H9 (cell line): ENCODE measurements at regions not wholly inside any gene's neighbourhood (a gene's known extent, or its start where the extent isn't known, plus 50 kb on each side); places are given as distances from the start of the nearest gene placed in this dataset.
A peak's percentile ranks its signal among the peaks of the same experiment; 100 is the strongest.

ENCODE experiments used
- DNase-seq: peaks from one replicate; pipeline ENCODE4 v3.0.0-alpha.2; 2017
- H2AFZ ChIP-seq: one replicate; pipeline ENCODE4 v1.6.1; 2013; ENCODE audit warnings: mild to moderate bottlenecking, low read length, control low read depth, moderate library complexity
- H2AK5ac ChIP-seq: 2 replicates; pipeline ENCODE4 v1.6.1; 2013; ENCODE audit warnings: low read length, control low read depth, mixed read lengths; ENCODE audit not compliant: insufficient read length
- H2BK120ac ChIP-seq: one replicate; pipeline ENCODE4 v1.6.1; 2013; ENCODE audit warnings: low read depth, mild to moderate bottlenecking, low read length, control low read depth, inconsistent platforms; ENCODE audit not compliant: poor library complexity, severe bottlenecking
- H2BK12ac ChIP-seq: 2 replicates; pipeline ENCODE4 v1.6.1; 2013; ENCODE audit warnings: low read length, control low read depth, mixed read lengths, low read depth; ENCODE audit not compliant: insufficient read length
- H2BK15ac ChIP-seq: 2 replicates; pipeline ENCODE4 v1.6.1; 2013; ENCODE audit warnings: low read depth, low read length, control low read depth
- H2BK20ac ChIP-seq: one replicate; pipeline ENCODE4 v1.6.1; 2013; ENCODE audit warnings: low read depth, mild to moderate bottlenecking, low read length, control low read depth, inconsistent platforms; ENCODE audit not compliant: poor library complexity, severe bottlenecking
- H2BK5ac ChIP-seq: 2 replicates; pipeline ENCODE4 v1.6.1; 2013; ENCODE audit warnings: low read length, control low read depth, mixed read lengths; ENCODE audit not compliant: insufficient read length
- H3K14ac ChIP-seq: 2 replicates; pipeline ENCODE4 v1.6.1; 2013; ENCODE audit warnings: low read length, control low read depth; ENCODE audit not compliant: insufficient read depth
- H3K18ac ChIP-seq: 2 replicates; pipeline ENCODE4 v1.6.1; 2013; ENCODE audit warnings: low read depth, mild to moderate bottlenecking, mixed read lengths, low read length, control low read depth; ENCODE audit not compliant: insufficient read length
- H3K23ac ChIP-seq: 2 replicates; pipeline ENCODE4 v1.6.1; 2013; ENCODE audit warnings: low read length, control low read depth, mixed read lengths, low read depth; ENCODE audit not compliant: insufficient read length
- H3K23me2 ChIP-seq: 2 replicates; pipeline ENCODE4 v1.6.1; 2013; ENCODE audit warnings: low read depth, mild to moderate bottlenecking, mixed read lengths, low read length, control low read depth; ENCODE audit not compliant: insufficient read length, poor library complexity, severe bottlenecking
- H3K27ac ChIP-seq: 2 replicates; pipeline ENCODE4 v1.5.1; 2013; ENCODE audit warnings: low read length, control low read depth, mixed read lengths, low read depth; ENCODE audit not compliant: insufficient read length
- H3K27me3 ChIP-seq: 2 replicates; pipeline ENCODE4 v1.6.1; 2013; ENCODE audit warnings: low read length, control low read depth, inconsistent platforms; ENCODE audit not compliant: insufficient read depth
- H3K4ac ChIP-seq: 2 replicates; pipeline ENCODE4 v1.6.1; 2013; ENCODE audit warnings: low read depth, mild to moderate bottlenecking, control low read depth, inconsistent platforms, low read length, moderate library complexity
- H3K4me1 ChIP-seq: 2 replicates; pipeline ENCODE4 v1.6.1; 2013; ENCODE audit warnings: low read length, control low read depth, inconsistent platforms; ENCODE audit not compliant: insufficient read depth
- H3K4me2 ChIP-seq: 2 replicates; pipeline ENCODE4 v1.6.1; 2013; ENCODE audit warnings: low read length, control low read depth, mixed read lengths; ENCODE audit not compliant: insufficient read length, insufficient read depth
- H3K56ac ChIP-seq: 2 replicates; pipeline ENCODE4 v1.6.1; 2013; ENCODE audit warnings: low read depth, mild to moderate bottlenecking, mixed read lengths, low read length, control low read depth; ENCODE audit not compliant: insufficient read length
- H3K79me1 ChIP-seq: 2 replicates; pipeline ENCODE4 v1.6.1; 2013; ENCODE audit warnings: low read depth, mild to moderate bottlenecking, moderate library complexity, low read length, control low read depth, inconsistent platforms; ENCODE audit not compliant: insufficient read depth, poor library complexity, severe bottlenecking
- H3K79me2 ChIP-seq: 2 replicates; pipeline ENCODE4 v1.6.1; 2013; ENCODE audit warnings: low read length, control low read depth, inconsistent platforms; ENCODE audit not compliant: insufficient read depth
- H3K9ac ChIP-seq: 2 replicates; pipeline ENCODE4 v1.6.1; 2013; ENCODE audit warnings: low read length, control low read depth, mixed read lengths; ENCODE audit not compliant: insufficient read length; ENCODE audit errors: extremely low read depth
- H3K9me3 ChIP-seq: one replicate; pipeline ENCODE4 v1.6.1; 2013; ENCODE audit warnings: low read depth, low read length, inconsistent platforms; ENCODE audit not compliant: control insufficient read depth
- H3T11ph ChIP-seq: one replicate; pipeline ENCODE4 v1.6.1; 2013; ENCODE audit warnings: mild to moderate bottlenecking, low read length, control low read depth, inconsistent platforms
- H4K20me1 ChIP-seq: one replicate; pipeline ENCODE4 v1.6.1; 2013; ENCODE audit not compliant: control insufficient read depth, insufficient read length, insufficient read depth
- H4K5ac ChIP-seq: 2 replicates; pipeline ENCODE4 v1.6.1; 2013; ENCODE audit warnings: low read depth, mild to moderate bottlenecking, mixed read lengths, low read length, control low read depth; ENCODE audit not compliant: insufficient read length
- H4K8ac ChIP-seq: replicated peaks from 2 replicates; pipeline ENCODE4 v1.6.1; 2013; ENCODE audit warnings: low read length, control low read depth, mixed read lengths, low read depth; ENCODE audit not compliant: insufficient read length
- H4K91ac ChIP-seq: 2 replicates; pipeline ENCODE4 v1.6.1; 2013; ENCODE audit warnings: low read depth, mild to moderate bottlenecking, moderate library complexity, mixed read lengths, low read length, control low read depth; ENCODE audit not compliant: insufficient read length
- H3K27ac Mint-ChIP-seq, 3 experiments: 2 replicates in 2 of 3; 3 replicates in 1 of 3; pipeline ENCODE4 v1.8.0; 2020 to 2021; ENCODE audit warnings: mixed read lengths in 3 of 3, mild to moderate bottlenecking in 1 of 3, moderate library complexity in 1 of 3
- H3K27me3 Mint-ChIP-seq: 2 replicates; pipeline ENCODE4 v1.8.0; 2021; ENCODE audit warnings: low read depth, mild to moderate bottlenecking, moderate library complexity, mixed read lengths
- H3K36me3 Mint-ChIP-seq, 3 experiments: 2 replicates in 2 of 3; 3 replicates in 1 of 3; pipeline ENCODE4 v1.8.0; 2020 to 2021; ENCODE audit warnings: low read depth in 3 of 3, mixed read lengths in 3 of 3; ENCODE audit not compliant: insufficient read depth in 1 of 3
- H3K4me1 Mint-ChIP-seq, 2 experiments: 2 replicates each; pipeline ENCODE4 v1.8.0; 2020; ENCODE audit warnings: mixed read lengths in 2 of 2
- H3K4me3 Mint-ChIP-seq, 2 experiments: 2 replicates in 1 of 2; 3 replicates in 1 of 2; pipeline ENCODE4 v1.8.0; 2020 to 2021; ENCODE audit warnings: mild to moderate bottlenecking in 2 of 2, mixed read lengths in 2 of 2, moderate library complexity in 1 of 2
- H3K9me3 Mint-ChIP-seq, 2 experiments: 2 replicates in 1 of 2; 3 replicates in 1 of 2; pipeline ENCODE4 v1.8.0; 2020; ENCODE audit warnings: mild to moderate bottlenecking in 2 of 2, mixed read lengths in 2 of 2, moderate library complexity in 1 of 2
- WGBS: extraction: QIAGEN DNeasy Blood & Tissue Kit; methylation state at CpG from one replicate; pipeline ENCODE4 v1.1.7; 2013; ENCODE audit warnings: missing lambda C conversion rate, low lambda C conversion rate, mixed read lengths; ENCODE audit not compliant: insufficient read length; ENCODE audit errors: extremely low coverage; 5-methylcytosine and 5-hydroxymethylcytosine counted together
- TF ChIP-seq, protein P1 (sequence below): fragments of 200-600 bp; sonication (generic); conservative IDR thresholded peaks from 3 replicates; pipeline ENCODE4 v1.8.0; 2021; ENCODE audit warnings: antibody characterized with exemption, mild to moderate bottlenecking

DNA sequence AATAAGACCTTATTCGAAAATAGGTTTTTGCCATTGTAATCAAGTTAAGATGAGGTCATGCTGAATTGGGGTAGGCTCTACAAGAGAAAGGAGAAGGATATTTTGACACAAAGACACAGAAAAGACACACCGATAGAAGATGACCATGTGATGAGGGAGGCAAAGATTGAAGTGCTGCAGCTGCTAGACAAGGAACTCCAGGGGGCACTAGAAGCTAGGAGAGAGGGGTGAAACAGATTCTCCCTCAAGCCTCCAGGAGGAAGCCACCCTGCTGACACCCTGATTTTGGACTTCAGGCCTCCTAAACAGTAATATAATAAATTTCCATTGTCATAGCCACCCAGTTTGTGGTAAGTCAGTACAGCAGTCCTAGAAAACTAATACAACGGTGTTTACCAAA, 506.8 kb upstream of the CAMK1G start:
- no peak overlapping the region for H3K23ac ChIP-seq
- H2BK15ac ChIP-seq, result no peak overlapping the region
- no peak overlapping the region for H2BK5ac ChIP-seq
- no peak overlapping the region for H3K4ac ChIP-seq
- H3K79me2 ChIP-seq, result no peaks in the 10 kb centered on the region
- H3K27ac ChIP-seq, result no peak overlapping the region
- no peak overlapping the region for H3K56ac ChIP-seq
- Mint-ChIP-seq H3K36me3 (peaks cover 0 to 5% (median 0%) of the 10 kb centered on the region in 3 experiments; a peak in 2 of 7 replicates), H3K27ac (no peak overlapping the region), H3K4me3 (no peak overlapping the region), H3K27me3 (no peaks in the 10 kb centered on the region), H3K4me1 (peaks cover 9 to 20% of the 10 kb centered on the region in 2 experiments), H3K9me3 (peaks cover 0 to 4% of the 10 kb centered on the region in 2 experiments; a peak in 2 of 5 replicates)
- no peaks in the 10 kb centered on the region; the same call in 1 of the 2 replicates for H3K4me1 ChIP-seq
- H2AFZ ChIP-seq, result no peak overlapping the region
- no peak overlapping the region for H3K14ac ChIP-seq
- no peak overlapping the region for H4K91ac ChIP-seq
- TF ChIP-seq, protein P1, sequence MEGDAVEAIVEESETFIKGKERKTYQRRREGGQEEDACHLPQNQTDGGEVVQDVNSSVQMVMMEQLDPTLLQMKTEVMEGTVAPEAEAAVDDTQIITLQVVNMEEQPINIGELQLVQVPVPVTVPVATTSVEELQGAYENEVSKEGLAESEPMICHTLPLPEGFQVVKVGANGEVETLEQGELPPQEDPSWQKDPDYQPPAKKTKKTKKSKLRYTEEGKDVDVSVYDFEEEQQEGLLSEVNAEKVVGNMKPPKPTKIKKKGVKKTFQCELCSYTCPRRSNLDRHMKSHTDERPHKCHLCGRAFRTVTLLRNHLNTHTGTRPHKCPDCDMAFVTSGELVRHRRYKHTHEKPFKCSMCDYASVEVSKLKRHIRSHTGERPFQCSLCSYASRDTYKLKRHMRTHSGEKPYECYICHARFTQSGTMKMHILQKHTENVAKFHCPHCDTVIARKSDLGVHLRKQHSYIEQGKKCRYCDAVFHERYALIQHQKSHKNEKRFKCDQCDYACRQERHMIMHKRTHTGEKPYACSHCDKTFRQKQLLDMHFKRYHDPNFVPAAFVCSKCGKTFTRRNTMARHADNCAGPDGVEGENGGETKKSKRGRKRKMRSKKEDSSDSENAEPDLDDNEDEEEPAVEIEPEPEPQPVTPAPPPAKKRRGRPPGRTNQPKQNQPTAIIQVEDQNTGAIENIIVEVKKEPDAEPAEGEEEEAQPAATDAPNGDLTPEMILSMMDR, result peak; percentile 61; the same call in 2 of the 3 replicates
- no peak overlapping the region for H3K4me2 ChIP-seq
- H3K9me3 ChIP-seq, result no peaks in the 10 kb centered on the region
- no peak overlapping the region for H2BK120ac ChIP-seq
- H3T11ph ChIP-seq, result no peak overlapping the region
- DNase-seq, result no peak
- no peak overlapping the region for H2BK20ac ChIP-seq
- no peaks in the 10 kb centered on the region for H3K79me1 ChIP-seq
- no peak overlapping the region for H4K8ac ChIP-seq
- H3K9ac ChIP-seq, result no peak overlapping the region
- H2BK12ac ChIP-seq, result no peak overlapping the region
- WGBS, result no CpG with 5 or more reads among the region's 3 CpGs
- no peak overlapping the region for H3K18ac ChIP-seq
- no peak overlapping the region for H4K5ac ChIP-seq
- no peaks in the 10 kb centered on the region for H3K23me2 ChIP-seq
- H2AK5ac ChIP-seq, result no peak overlapping the region
- no peaks in the 10 kb centered on the region for H3K27me3 ChIP-seq
- no peaks in the 10 kb centered on the region for H4K20me1 ChIP-seq
